ENCODE measurements at regions not wholly inside any gene's neighbourhood (a gene's known extent, or its start where the extent isn't known, plus 50 kb on each side); places are given as distances from the start of the nearest gene placed in this dataset.

DNA sequence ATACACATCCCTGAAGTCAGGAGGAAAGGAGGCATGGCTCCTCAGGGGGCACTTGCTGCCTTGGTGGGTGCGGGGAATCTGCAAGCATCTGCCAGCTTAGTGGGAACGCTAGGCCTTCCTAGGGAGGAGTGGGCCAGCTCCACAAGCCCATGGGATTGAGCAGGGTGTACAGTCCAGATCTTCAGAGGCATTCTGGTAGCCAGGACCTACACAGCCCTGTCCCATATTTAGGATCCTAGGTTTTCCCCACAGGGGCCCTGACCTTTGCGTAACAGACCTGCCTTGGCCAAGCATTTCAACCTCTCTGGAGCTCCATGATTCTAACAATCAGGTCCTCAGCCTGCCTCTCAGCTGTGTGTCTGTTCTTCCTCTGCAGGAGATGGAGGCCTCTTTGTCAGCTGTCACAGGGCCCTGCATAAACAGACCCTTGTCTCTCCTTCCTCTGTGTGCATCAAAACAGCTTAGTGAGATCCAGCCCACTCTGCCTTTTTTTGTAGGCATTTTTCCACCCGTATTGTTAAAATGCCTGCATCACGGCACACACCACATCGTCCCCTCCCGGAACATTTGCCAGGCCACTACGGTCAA lies 140.2 kb upstream of the NDUFV2 start:
- Histone ChIP-seq H3K27me3 (replicated peaks) (no peaks in the 10 kb centered on the region), H3K36me3 (replicated peaks) (no peaks in the 10 kb centered on the region), H3K4me3 (ENCODE audit: low read depth, low read length) (no peak overlapping the region), H3K27ac (no peak overlapping the region)
- TF ChIP-seq, protein P1, sequence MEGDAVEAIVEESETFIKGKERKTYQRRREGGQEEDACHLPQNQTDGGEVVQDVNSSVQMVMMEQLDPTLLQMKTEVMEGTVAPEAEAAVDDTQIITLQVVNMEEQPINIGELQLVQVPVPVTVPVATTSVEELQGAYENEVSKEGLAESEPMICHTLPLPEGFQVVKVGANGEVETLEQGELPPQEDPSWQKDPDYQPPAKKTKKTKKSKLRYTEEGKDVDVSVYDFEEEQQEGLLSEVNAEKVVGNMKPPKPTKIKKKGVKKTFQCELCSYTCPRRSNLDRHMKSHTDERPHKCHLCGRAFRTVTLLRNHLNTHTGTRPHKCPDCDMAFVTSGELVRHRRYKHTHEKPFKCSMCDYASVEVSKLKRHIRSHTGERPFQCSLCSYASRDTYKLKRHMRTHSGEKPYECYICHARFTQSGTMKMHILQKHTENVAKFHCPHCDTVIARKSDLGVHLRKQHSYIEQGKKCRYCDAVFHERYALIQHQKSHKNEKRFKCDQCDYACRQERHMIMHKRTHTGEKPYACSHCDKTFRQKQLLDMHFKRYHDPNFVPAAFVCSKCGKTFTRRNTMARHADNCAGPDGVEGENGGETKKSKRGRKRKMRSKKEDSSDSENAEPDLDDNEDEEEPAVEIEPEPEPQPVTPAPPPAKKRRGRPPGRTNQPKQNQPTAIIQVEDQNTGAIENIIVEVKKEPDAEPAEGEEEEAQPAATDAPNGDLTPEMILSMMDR (IDR thresholded peaks at IDR 0.05; ENCODE audit: low read depth, low read length, missing control alignments), result no peak
- in situ Hi-C loops (cut with HindIII; ENCODE audit: low pct_ligation_motif_present, low sequenced_read_pairs), result no loop called here
- DNase-seq, result no peak

- Histone ChIP-seq H3K36me3 (replicated peaks) (no peaks in the 10 kb centered on the region), H3K27ac (no peak overlapping the region), H3K4me3 (ENCODE audit: low read depth, low read length) (no peak overlapping the region), H3K27me3 (replicated peaks) (no peaks in the 10 kb centered on the region)
- DNase-seq, result no peak
- TF ChIP-seq, protein P1 (IDR thresholded peaks at IDR 0.05; ENCODE audit: low read depth, low read length, missing control alignments), result no peak
- in situ Hi-C loops (cut with HindIII; ENCODE audit: low pct_ligation_motif_present, low sequenced_read_pairs), result no loop called here
These were observed 139.5 kb upstream of the NDUFV2 start for GRCh38 chr18:8962855-8963635.

DNA sequence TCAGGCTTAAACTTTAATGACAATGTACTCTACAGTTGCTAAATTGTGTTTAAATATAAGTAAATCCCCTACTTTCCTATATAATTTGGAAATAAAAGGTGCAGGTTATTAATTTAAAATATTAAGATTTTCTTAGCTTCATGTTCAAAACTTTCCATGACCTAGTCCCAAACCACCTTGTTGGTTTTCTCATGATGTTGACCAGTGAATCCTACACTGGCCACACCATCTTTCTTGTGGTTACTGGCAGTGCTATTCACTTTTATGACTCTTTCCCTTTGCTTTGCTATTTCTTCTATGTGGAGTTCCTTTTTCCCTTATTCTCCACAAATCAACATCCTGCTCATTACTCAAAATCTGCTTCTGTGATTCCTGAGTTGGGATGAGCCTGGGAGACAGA lies 138.6 kb upstream of the NDUFV2 start:
- in situ Hi-C loops (cut with HindIII; ENCODE audit: low pct_ligation_motif_present, low sequenced_read_pairs), result no loop called here
- DNase-seq, result no peak
- Histone ChIP-seq H3K36me3 (replicated peaks) (no peaks in the 10 kb centered on the region), H3K27me3 (replicated peaks) (no peaks in the 10 kb centered on the region), H3K27ac (no peak overlapping the region), H3K4me3 (ENCODE audit: low read depth, low read length) (no peak overlapping the region)
- TF ChIP-seq, protein P1 (IDR thresholded peaks at IDR 0.05; ENCODE audit: low read depth, low read length, missing control alignments), result no peak

DNA sequence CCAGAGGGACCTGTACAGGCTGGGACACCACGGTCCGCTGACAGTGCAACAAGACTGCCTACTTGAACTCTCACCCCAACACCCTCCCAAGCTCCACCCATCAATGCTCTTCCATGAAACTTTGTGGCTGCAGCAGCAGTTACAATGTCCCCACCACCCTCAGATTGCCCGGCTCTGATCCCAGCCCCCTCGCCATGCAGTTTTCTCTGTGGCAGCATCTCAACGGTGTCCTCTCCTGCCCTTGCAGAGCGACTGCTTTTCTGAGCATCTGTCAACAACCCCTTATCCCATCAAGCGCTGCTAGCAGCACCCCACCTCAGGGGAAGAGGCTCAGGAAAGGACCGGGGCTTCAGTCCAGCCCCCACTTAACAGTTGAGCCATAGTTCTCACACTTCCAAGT lies 137.1 kb upstream of the NDUFV2 start:
- no peak for DNase-seq
- TF ChIP-seq, protein P1 (IDR thresholded peaks at IDR 0.05; ENCODE audit: low read depth, low read length, missing control alignments), result no peak
- Histone ChIP-seq H3K36me3 (replicated peaks) (no peaks in the 10 kb centered on the region), H3K27ac (no peak overlapping the region), H3K4me3 (ENCODE audit: low read depth, low read length) (no peak overlapping the region), H3K27me3 (replicated peaks) (no peaks in the 10 kb centered on the region)
- in situ Hi-C loops (cut with HindIII; ENCODE audit: low pct_ligation_motif_present, low sequenced_read_pairs), result no loop called here

GRCh38 chr18:8966821-8967220 lies 135.7 kb upstream of the NDUFV2 start:
- no peak for DNase-seq
- in situ Hi-C loops (cut with HindIII; ENCODE audit: low pct_ligation_motif_present, low sequenced_read_pairs), result no loop called here
- TF ChIP-seq, protein P1 (IDR thresholded peaks at IDR 0.05; ENCODE audit: low read depth, low read length, missing control alignments), result no peak
- H3K36me3 ChIP-seq (replicated peaks), result no peaks in the 10 kb centered on the region
- no peak overlapping the region for H3K4me3 ChIP-seq (ENCODE audit: low read depth, low read length)
- no peaks in the 10 kb centered on the region for H3K27me3 ChIP-seq (replicated peaks)
- no peak overlapping the region for H3K27ac ChIP-seq
